ENCODE measurements at regions not wholly inside any gene's neighbourhood (a gene's known extent, or its start where the extent isn't known, plus 50 kb on each side); places are given as distances from the start of the nearest gene placed in this dataset.

GRCh38 chr2:220628252-220628651, 943.9 kb downstream of the EPHA4 start:
- H3K4me3 ChIP-seq (ENCODE audit: low read depth, low read length) = no peak overlapping the region
- TF ChIP-seq CTCF (IDR thresholded peaks at IDR 0.05; ENCODE audit: borderline replicate concordance, insufficient read depth, low read depth, low read length) = no peak

- TF ChIP-seq CTCF (IDR thresholded peaks at IDR 0.05; ENCODE audit: borderline replicate concordance, insufficient read depth, low read depth, low read length) = no peak
- no peak overlapping the region for H3K4me3 ChIP-seq (ENCODE audit: low read depth, low read length)
Observed at GRCh38 chr2:220641137-220641536, 931.0 kb downstream of the EPHA4 start.

GRCh38 chr2:220646424-220646823, 925.7 kb downstream of the EPHA4 start:
- TF ChIP-seq CTCF (IDR thresholded peaks at IDR 0.05; ENCODE audit: borderline replicate concordance, insufficient read depth, low read depth, low read length) = no peak
- H3K4me3 ChIP-seq (ENCODE audit: low read depth, low read length) = no peak overlapping the region

- no peak overlapping the region for H3K4me3 ChIP-seq (ENCODE audit: low read depth, low read length)
- TF ChIP-seq CTCF (IDR thresholded peaks at IDR 0.05; ENCODE audit: borderline replicate concordance, insufficient read depth, low read depth, low read length) = no peak
Observed at GRCh38 chr2:220648628-220649027, 923.5 kb downstream of the EPHA4 start.

- no peak overlapping the region for H3K4me3 ChIP-seq (ENCODE audit: low read depth, low read length)
- TF ChIP-seq CTCF (IDR thresholded peaks at IDR 0.05; ENCODE audit: borderline replicate concordance, insufficient read depth, low read depth, low read length) = no peak
Observed at GRCh38 chr2:220653776-220654175, 918.3 kb downstream of the EPHA4 start.

- TF ChIP-seq CTCF (IDR thresholded peaks at IDR 0.05; ENCODE audit: borderline replicate concordance, insufficient read depth, low read depth, low read length) = no peak
- no peak overlapping the region for H3K4me3 ChIP-seq (ENCODE audit: low read depth, low read length)
Observed at GRCh38 chr2:220654322-220654721, 917.8 kb downstream of the EPHA4 start.

- TF ChIP-seq CTCF (IDR thresholded peaks at IDR 0.05; ENCODE audit: borderline replicate concordance, insufficient read depth, low read depth, low read length) = no peak
- no peak overlapping the region for H3K4me3 ChIP-seq (ENCODE audit: low read depth, low read length)
Observed at GRCh38 chr2:220660277-220661145, 911.6 kb downstream of the EPHA4 start.

Measured in GM12875 (cell line).